ENCODE measurements at regions not wholly inside any gene's neighbourhood (a gene's known extent, or its start where the extent isn't known, plus 50 kb on each side); places are given as distances from the start of the nearest gene placed in this dataset.

- Histone ChIP-seq H2AFZ (ENCODE audit: low read depth) (no peak overlapping the region), H3K4me3 (ENCODE audit: low read depth in 2 of 2, low read length in 1 of 2) (no peak overlapping the region), H3F3A (replicated peaks; ENCODE audit: insufficient read depth) (peaks cover 2% of the 10 kb centered on the region), H3K79me2 (ENCODE audit: insufficient read depth) (no peaks in the 10 kb centered on the region), H3K27me3 (ENCODE audit: insufficient read depth) (no peaks in the 10 kb centered on the region), H3K36me3 (replicated peaks in 1 of 2; ENCODE audit: control insufficient read depth in 1 of 2, insufficient read depth in 2 of 2, low read length in 1 of 2) (no peaks in the 10 kb centered on the region), H4K20me1 (ENCODE audit: insufficient read depth) (no peaks in the 10 kb centered on the region), H3K27ac (ENCODE audit: low read depth in 2 of 2, low read length in 1 of 2) (peak overlapping the region in 1 of 2 experiments; percentile 70; a peak in 2 of 4 replicates), H3K9me2 (no peaks in the 10 kb centered on the region), H3K9me3 (peaks cover 9% of the 10 kb centered on the region; the same call in 1 of the 2 replicates), H3K9ac (no peak overlapping the region), H3K4me1 (ENCODE audit: control insufficient read depth in 1 of 2, insufficient read depth in 2 of 2, low read depth in 1 of 2, low read length in 1 of 2) (0 out of 4 replicates have a peak, but pooled peaks cover 0 to 2% of the 10 kb centered on the region in 2 experiments), H3K4me2 (no peak overlapping the region)
- ChIA-PET CTCF (interaction anchor here (1.0 to 2.2 kb wide), 2 partner anchors 13 to 232 kb away, joined by 3 to 9 read pairs; no protein-coding TSS in a partner anchor), POLR2A (no interaction called here)
- TF ChIP-seq GABPA (IDR thresholded peaks at IDR 0.05; ENCODE audit: low read depth), result no peak
- TF ChIP-seq TCF12 (IDR thresholded peaks at IDR 0.05), result 0 out of 2 replicates have a peak, but pooled peaks have one; percentile 38
- no peak for DNase-seq
- 78% methylated on average over 5 of the region's 6 CpGs for WGBS (ENCODE audit: low lambda C conversion rate)
Measured at GRCh38 chr2:237178396-237178795, 92.7 kb downstream of the COPS8 start.

GRCh38 chr2:237179161-237179560 is 93.5 kb downstream of the COPS8 start:
- no peak overlapping the region for H3K4me3 ChIP-seq (ENCODE audit: low read depth in 2 of 2, low read length in 1 of 2)
- H3K9ac ChIP-seq, result no peak overlapping the region
- no peaks in the 10 kb centered on the region for H4K20me1 ChIP-seq (ENCODE audit: insufficient read depth)
- TF ChIP-seq EZH2phosphoT487 (IDR thresholded peaks at IDR 0.05; ENCODE audit: borderline replicate concordance, low read depth), result no peak
- TF ChIP-seq EP300 (IDR thresholded peaks at IDR 0.05; ENCODE audit: borderline replicate concordance in 1 of 2, low read depth in 1 of 2, low read length in 1 of 2), result no peak
- TF ChIP-seq NFIC (IDR thresholded peaks at IDR 0.05; ENCODE audit: borderline replicate concordance), result no peak
- no peak for TF ChIP-seq RFX5 (IDR thresholded peaks at IDR 0.05; ENCODE audit: low read length)
- TF ChIP-seq RXRA (IDR thresholded peaks at IDR 0.05; ENCODE audit: borderline replicate concordance, low read depth), result no peak
- TF ChIP-seq USF1 (IDR thresholded peaks at IDR 0.05; ENCODE audit: borderline replicate concordance, low read depth), result no peak
- peak overlapping the region in 1 of 2 experiments; percentile 70; a peak in 2 of 4 replicates for H3K27ac ChIP-seq (ENCODE audit: low read depth in 2 of 2, low read length in 1 of 2)
- H3F3A ChIP-seq (replicated peaks; ENCODE audit: insufficient read depth), result no peaks in the 10 kb centered on the region
- no peaks in the 10 kb centered on the region for H3K27me3 ChIP-seq (ENCODE audit: insufficient read depth)
- no peak for DNase-seq
- no peak overlapping the region for H2AFZ ChIP-seq (ENCODE audit: low read depth)
- no peaks in the 10 kb centered on the region for H3K36me3 ChIP-seq (replicated peaks in 1 of 2; ENCODE audit: control insufficient read depth in 1 of 2, insufficient read depth in 2 of 2, low read length in 1 of 2)
- WGBS (ENCODE audit: low lambda C conversion rate), result 87% methylated on average over 5 of the region's 5 CpGs
- no peak overlapping the region for H3K4me2 ChIP-seq
- H3K4me1 ChIP-seq (ENCODE audit: control insufficient read depth in 1 of 2, insufficient read depth in 2 of 2, low read depth in 1 of 2, low read length in 1 of 2), result 0 out of 4 replicates have a peak, but pooled peaks cover 0 to 2% of the 10 kb centered on the region in 2 experiments
- CTCF ChIA-PET, result no interaction called here
- no peaks in the 10 kb centered on the region for H3K79me2 ChIP-seq (ENCODE audit: insufficient read depth)
- POLR2A ChIA-PET, result no interaction called here
- no peaks in the 10 kb centered on the region for H3K9me2 ChIP-seq
- peaks cover 4% of the 10 kb centered on the region; the same call in 1 of the 2 replicates for H3K9me3 ChIP-seq

DNA sequence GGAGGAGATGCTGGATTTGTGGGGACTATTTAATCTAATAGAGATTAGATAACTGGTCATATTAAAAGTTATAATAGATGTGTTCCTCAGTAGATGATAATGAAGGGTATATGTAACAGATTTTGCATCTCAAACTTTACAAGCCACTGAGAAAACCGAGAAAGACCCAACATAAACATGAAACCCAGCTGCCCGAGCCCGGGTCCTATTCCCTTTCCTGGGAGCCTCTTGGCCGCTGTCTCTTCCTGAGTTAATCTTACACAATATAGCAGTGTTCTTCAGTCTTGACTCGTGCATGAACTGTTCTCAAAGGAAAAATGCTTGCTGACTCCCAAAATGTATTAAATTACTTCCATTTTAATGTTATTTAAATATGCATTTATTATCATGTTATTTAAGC is 94.5 kb downstream of the COPS8 start:
- Histone ChIP-seq H3K27ac (ENCODE audit: low read depth in 2 of 2, low read length in 1 of 2) (peak overlapping the region in 1 of 2 experiments; percentile 87; a peak in 1 of 4 replicates), H4K20me1 (ENCODE audit: insufficient read depth) (no peaks in the 10 kb centered on the region), H3K79me2 (ENCODE audit: insufficient read depth) (no peaks in the 10 kb centered on the region), H3K9ac (no peak overlapping the region), H3K36me3 (replicated peaks in 1 of 2; ENCODE audit: control insufficient read depth in 1 of 2, insufficient read depth in 2 of 2, low read length in 1 of 2) (no peaks in the 10 kb centered on the region), H3K4me1 (ENCODE audit: control insufficient read depth in 1 of 2, insufficient read depth in 2 of 2, low read depth in 1 of 2, low read length in 1 of 2) (0 out of 4 replicates have a peak, but pooled peaks cover 0 to 2% of the 10 kb centered on the region in 2 experiments), H3K27me3 (ENCODE audit: insufficient read depth) (no peaks in the 10 kb centered on the region), H3K4me2 (no peak overlapping the region), H3K9me2 (no peaks in the 10 kb centered on the region), H3K4me3 (ENCODE audit: low read depth in 2 of 2, low read length in 1 of 2) (no peak overlapping the region), H3K9me3 (no peaks in the 10 kb centered on the region), H3F3A (replicated peaks; ENCODE audit: insufficient read depth) (no peaks in the 10 kb centered on the region), H2AFZ (ENCODE audit: low read depth) (no peak overlapping the region)
- 91% methylated on average over 5 of the region's 5 CpGs for WGBS (ENCODE audit: low lambda C conversion rate)
- CTCF ChIA-PET, result no interaction called here
- POLR2A ChIA-PET, result no interaction called here
- DNase-seq, result no peak
- TF ChIP-seq ELF1 (IDR thresholded peaks at IDR 0.05) (no peak), JUND (IDR thresholded peaks at IDR 0.05) (no peak), FOXJ3 (CRISPR knock-in tag; IDR thresholded peaks at IDR 0.05) (no peak), CTCF (IDR thresholded peaks at IDR 0.05) (no peak), RAD21 (IDR thresholded peaks at IDR 0.05; ENCODE audit: low read length) (no peak), TCF12 (IDR thresholded peaks at IDR 0.05) (no peak)
- TF ChIP-seq, protein P1, sequence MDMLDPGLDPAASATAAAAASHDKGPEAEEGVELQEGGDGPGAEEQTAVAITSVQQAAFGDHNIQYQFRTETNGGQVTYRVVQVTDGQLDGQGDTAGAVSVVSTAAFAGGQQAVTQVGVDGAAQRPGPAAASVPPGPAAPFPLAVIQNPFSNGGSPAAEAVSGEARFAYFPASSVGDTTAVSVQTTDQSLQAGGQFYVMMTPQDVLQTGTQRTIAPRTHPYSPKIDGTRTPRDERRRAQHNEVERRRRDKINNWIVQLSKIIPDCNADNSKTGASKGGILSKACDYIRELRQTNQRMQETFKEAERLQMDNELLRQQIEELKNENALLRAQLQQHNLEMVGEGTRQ (IDR thresholded peaks at IDR 0.05; ENCODE audit: borderline replicate concordance, low read depth, low read length), result no peak
- TF ChIP-seq, protein P2, sequence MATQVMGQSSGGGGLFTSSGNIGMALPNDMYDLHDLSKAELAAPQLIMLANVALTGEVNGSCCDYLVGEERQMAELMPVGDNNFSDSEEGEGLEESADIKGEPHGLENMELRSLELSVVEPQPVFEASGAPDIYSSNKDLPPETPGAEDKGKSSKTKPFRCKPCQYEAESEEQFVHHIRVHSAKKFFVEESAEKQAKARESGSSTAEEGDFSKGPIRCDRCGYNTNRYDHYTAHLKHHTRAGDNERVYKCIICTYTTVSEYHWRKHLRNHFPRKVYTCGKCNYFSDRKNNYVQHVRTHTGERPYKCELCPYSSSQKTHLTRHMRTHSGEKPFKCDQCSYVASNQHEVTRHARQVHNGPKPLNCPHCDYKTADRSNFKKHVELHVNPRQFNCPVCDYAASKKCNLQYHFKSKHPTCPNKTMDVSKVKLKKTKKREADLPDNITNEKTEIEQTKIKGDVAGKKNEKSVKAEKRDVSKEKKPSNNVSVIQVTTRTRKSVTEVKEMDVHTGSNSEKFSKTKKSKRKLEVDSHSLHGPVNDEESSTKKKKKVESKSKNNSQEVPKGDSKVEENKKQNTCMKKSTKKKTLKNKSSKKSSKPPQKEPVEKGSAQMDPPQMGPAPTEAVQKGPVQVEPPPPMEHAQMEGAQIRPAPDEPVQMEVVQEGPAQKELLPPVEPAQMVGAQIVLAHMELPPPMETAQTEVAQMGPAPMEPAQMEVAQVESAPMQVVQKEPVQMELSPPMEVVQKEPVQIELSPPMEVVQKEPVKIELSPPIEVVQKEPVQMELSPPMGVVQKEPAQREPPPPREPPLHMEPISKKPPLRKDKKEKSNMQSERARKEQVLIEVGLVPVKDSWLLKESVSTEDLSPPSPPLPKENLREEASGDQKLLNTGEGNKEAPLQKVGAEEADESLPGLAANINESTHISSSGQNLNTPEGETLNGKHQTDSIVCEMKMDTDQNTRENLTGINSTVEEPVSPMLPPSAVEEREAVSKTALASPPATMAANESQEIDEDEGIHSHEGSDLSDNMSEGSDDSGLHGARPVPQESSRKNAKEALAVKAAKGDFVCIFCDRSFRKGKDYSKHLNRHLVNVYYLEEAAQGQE (IDR thresholded peaks at IDR 0.05; ENCODE audit: low read depth, low read length), result no peak
